ENCODE measurements at regions not wholly inside any gene's neighbourhood (a gene's known extent, or its start where the extent isn't known, plus 50 kb on each side); places are given as distances from the start of the nearest gene placed in this dataset.

- TF ChIP-seq CTCF (IDR thresholded peaks at IDR 0.05) (no peak), POLR2AphosphoS5 (IDR thresholded peaks at IDR 0.05) (no peak), POLR2A (IDR thresholded peaks at IDR 0.05) (no peak)
These were observed 138.7 kb upstream of the IRF2BP2 start for GRCh38 chr1:234748713-234749112.
